Fibroblast of upper back skin (primary cell): ENCODE measurements at regions not wholly inside any gene's neighbourhood (a gene's known extent, or its start where the extent isn't known, plus 50 kb on each side); places are given as distances from the start of the nearest gene placed in this dataset.
A peak's percentile ranks its signal among the peaks of the same experiment; 100 is the strongest.
"Not testable (repeated sequence)": the region's sequence is repeated elsewhere in the genome, so short reads cannot be mapped to it uniquely, and the experiment has no call there.

Experiments used
- DNase-seq: peaks from one replicate; pipeline ENCODE4 v3.0.0-alpha.2; 2013

GRCh38 chrX:40224658-40225057 lies 126.9 kb upstream of the BCOR start:
- no peak for DNase-seq

DNA sequence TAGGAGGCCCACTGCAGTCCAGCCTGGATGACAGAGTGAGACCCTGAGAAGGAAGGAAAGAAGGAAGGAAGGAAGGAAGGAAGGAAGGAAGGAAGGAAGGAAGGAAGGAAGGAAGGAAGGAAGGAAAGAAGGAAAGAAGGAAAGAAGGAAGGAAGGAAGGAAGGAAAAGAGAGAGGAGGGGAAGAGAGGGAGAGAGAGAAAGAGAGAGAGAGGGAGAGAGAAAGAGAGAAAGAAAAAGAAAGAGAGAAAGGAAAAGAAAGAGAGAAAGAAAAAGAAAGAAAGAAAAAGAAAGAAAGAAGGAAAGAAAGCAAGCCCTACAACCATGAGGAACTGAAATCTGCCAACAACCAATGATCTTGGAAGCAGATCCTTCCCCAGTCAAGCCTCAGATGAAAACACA lies 124.9 kb upstream of the BCOR start:
- not testable (repeated sequence) for DNase-seq

DNA sequence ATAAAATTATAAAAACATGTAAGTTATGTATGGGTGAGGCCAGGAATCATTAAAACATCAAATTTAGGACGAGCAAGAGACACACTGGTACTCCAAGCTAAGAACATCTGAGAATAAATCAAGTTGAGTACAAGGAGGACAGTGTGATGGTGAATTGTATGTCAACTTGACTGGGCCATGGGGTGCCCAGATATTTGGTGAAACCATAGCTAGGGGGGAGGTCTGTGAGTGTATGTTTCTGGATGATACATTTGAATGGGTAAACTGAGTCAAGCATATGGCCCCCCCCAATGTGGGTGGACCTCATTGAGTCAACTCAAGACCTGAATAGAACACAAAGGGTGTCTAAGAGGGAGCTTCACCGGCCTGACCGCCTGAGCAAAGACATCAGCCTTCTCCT lies 115.3 kb upstream of the BCOR start:
- DNase-seq: no peak

DNA sequence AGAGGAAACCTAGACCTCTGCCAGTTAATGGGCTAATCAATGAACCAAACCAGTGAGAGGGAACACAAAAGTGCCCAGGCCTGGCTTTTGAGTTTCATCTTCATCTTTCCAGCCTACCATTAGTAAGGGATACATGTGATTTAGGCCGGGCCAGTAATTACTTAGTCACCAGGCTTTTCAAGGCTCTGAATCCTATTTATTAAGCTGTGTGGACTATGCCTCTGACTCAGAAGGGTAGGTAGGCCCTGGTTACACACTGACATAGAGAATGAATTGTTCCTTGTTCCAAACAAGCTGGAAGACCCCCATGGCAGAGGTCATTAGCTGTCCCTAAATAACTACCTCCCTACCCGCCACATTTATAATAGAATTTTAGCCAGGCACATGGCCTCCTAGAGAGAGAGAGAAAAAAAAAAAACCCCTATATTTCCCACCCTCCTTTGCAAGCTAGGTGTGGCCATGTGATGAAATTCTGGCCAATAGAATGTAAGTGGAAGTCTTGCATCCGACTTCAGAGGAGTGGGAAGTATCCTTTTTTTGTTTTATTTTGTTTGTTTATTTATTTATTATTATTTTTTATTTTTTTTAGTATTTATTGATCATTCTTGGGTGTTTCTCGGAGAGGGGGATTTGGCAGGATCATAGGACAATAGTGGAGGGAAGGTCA lies 112.3 kb upstream of the BCOR start:
- peak; percentile 24 for DNase-seq

DNA sequence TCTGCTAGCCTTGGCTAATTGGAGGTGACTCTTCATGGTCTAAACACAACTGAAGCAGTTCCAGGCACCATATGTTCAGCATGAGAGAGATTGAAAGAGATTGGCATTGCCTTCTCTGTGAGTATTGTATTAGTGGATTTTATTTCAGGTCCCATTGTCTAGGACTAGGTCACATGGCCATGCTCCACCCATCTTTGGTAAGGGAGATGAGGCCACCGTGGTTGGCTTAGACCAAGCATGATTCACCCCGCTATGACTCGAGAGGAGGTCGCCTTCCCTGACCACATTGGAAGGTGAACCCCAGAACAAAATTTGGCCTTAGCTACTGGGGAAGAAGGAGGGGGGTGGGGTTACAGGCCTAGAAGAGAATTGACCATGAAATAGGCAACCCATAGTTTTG lies 109.9 kb upstream of the BCOR start:
- peak; percentile 14 for DNase-seq

DNA sequence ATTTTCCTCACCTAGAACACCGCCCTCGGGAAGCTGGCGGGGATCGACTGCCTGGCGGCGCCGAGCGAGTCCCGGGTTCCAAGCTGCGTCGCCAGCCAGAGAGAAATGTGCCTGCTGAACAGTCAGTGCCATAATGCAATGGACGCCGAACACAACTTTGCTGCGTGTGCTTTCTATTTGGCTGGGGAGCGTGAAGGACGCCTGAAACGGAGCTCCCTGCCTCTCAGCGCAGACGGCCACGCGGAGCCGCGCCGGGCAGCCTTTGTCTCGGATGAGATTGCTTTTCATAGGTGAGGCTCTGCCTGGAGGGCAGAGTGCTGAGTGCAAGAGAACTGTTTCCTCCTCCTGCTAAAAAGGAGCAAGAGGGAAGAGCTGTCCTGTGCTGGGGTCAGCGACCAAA lies 107.7 kb upstream of the BCOR start:
- no peak for DNase-seq

DNA sequence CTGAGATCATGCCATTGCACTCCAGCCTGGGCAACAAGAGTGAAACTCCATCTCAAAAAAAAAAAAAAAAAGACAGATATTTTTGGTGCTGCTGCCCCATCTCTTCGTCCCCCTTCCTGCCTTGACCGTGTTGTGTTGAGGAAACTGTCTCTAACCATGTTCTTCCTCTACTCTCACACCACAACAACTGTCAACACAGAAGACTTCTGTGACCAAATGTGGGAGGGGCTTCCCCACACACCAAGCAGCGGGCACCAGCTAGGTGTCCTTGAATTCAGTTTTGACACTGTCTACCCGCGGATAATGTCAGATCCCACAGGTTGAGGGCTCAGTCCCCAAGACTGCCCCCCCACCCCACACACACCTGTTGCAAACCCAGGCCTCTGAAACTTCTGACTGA lies 104.7 kb upstream of the BCOR start:
- no peak for DNase-seq

DNA sequence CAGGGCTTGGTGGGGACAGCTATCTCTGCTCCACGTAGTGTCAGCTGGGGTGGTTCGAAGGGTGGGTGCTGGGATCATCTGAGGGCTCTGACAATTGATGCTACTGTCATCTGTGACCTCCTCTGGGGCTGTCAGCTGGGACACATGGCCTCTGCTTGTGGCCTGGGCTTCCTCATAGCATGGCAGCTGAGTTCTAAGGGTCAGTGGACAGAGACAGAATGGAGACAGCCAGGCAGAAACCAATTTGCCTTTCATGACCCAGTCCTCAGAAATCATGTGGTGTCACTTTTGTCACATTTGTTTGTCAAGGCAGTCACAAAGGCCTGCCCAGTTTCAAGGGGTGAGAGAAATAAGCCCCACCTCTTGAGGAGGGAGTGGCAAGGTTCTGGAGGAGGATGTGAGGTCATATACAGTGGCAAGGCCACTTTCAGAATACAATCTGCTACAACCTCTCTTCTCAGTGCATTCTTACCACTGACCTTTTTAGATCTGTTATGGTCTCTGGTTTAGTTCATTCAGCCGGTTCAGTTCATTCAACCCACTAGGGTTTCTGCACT lies 103.6 kb upstream of the BCOR start:
- DNase-seq: no peak

- no peak for DNase-seq
These were observed 101.9 kb upstream of the BCOR start for GRCh38 chrX:40199704-40200103.

- DNase-seq: no peak
These were observed 99.3 kb upstream of the BCOR start for GRCh38 chrX:40197071-40197470.

DNA sequence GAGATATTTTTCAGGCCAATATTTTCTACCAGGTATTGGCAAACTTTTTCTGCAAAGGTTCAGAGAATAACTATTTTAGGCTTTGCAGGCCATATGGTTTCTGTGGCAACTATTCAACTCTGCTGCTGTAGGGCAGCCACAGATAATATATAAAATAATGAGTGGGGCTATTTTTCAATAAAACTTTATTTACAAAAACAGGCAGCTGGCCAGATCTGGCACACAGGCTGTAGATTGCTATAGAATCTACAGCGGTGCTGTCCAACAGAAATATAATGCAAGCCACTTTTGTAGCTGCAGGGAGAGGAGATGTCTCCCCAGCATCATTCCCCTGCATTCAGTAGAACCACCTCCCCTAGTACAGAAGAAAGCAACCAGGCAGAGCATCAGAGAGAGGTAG lies 97.6 kb upstream of the BCOR start:
- no peak for DNase-seq

DNA sequence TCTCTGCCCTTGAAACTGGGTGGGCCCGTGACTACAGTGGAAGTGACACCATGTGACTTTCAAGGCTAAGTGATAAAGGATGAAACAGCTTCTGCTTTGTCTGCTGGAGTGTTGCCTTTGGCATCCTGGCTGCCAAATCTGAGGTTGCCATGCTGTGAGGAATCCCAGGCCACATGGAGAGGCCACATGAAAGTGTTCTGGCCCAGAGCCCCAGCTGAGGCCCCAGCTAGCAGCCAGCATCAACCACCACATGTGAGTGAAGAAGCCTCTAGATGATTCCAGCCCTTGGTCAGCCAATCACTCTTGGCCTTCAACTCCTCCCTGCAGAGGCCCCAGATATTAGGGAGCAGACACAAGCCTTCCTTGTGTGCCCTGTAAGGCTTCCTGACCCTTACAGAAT lies 94.4 kb upstream of the BCOR start:
- no peak for DNase-seq

GRCh38 chrX:40189637-40190036 lies 91.9 kb upstream of the BCOR start:
- no peak for DNase-seq

- DNase-seq: peak; percentile 58
These were observed 91.0 kb upstream of the BCOR start for GRCh38 chrX:40188573-40189417.

GRCh38 chrX:40184968-40185367 lies 87.2 kb upstream of the BCOR start:
- no peak for DNase-seq

- DNase-seq: no peak
These were observed 84.9 kb upstream of the BCOR start for GRCh38 chrX:40182615-40183014.

DNA sequence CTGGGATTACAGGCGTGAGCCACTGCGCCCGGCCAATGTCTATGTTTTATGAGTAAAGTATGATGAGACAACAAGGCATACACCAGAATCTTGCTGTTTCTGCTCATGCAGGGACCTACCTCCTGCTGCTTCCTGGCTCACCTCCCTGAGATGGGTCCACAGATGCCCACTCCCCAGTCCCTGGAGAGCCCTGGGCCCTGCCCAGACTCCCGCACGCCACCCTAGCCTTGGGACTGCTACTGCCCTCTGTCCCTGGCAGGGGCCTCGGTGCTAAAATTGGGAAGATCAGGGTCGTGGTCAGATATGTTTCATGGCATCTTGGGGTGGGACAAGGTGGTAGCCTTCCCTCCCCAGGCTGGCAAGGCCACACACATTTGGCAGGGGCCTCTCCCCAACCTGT lies 84.3 kb upstream of the BCOR start:
- no peak for DNase-seq

- DNase-seq: no peak
These were observed 81.5 kb upstream of the BCOR start for GRCh38 chrX:40179283-40179682.

DNA sequence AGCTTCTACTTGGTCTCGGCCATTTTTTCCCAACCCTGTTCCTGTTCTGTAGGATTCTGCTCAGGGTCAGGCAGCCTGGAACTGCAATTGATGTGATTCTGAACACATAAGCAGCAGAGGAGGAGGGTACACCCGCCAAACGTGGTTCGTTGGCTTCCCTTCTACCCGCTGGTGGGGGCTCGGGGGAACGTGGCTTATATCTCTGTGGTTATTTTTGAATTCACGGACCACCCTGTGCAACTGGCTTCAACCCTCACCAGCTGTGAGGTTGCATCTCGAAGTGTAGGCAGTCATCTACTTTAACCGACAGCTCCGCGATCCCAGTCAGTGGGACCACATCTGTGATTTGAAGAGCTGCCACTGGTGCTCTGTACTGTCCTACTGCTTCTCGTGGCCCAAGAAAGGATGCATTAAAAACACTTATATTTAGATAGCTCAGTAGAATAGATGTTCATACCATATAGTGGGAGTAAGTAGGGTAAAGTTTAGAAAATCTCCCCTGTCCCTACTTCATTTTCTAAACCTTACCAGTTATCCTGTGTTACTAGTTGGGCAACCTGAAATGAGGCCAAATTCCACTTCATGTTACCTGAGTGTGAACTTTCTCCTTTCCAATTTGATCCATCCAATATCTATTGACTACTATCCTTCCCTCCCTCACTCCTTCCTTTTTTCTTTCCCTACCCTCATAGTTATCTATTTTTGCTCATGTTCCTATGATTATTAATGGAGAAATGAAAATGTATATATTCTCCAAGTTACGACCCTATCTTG lies 80.4 kb upstream of the BCOR start:
- no peak for DNase-seq

- DNase-seq: no peak
These were observed 79.7 kb upstream of the BCOR start for GRCh38 chrX:40177489-40177888.

DNA sequence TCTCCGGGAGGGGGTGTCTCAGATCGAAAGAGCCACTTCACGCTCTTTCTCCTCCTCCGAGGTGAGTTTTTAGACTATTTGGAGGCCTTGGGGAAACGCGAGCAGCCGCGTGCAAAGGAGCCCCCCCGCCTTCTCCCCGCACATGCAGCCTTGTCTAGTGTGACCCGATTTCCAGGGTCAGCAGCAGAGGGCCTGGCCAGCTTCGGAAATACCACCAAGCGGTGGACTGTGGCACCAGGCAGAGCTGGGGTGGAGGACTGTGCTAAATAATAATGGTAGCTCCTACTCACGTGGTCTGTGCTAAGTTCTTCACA lies 79.3 kb upstream of the BCOR start:
- DNase-seq: no peak

- no peak for DNase-seq
These were observed 78.8 kb upstream of the BCOR start for GRCh38 chrX:40176351-40177116.
